GM23338 (cell line): ENCODE measurements at regions not wholly inside any gene's neighbourhood (a gene's known extent, or its start where the extent isn't known, plus 50 kb on each side); places are given as distances from the start of the nearest gene placed in this dataset.
A peak's percentile ranks its signal among the peaks of the same experiment; 100 is the strongest.

Source experiments
- ATAC-seq: fragments of 200-7000 bp; cut with Tn5 transposase; 3 replicates; pipeline ENCODE4 v1.9.1; 2020
- DNase-seq: peaks from one replicate; pipeline ENCODE4 v3.0.0-alpha.2; 2015; ENCODE audit warnings: low spot score
- H2AFZ ChIP-seq: fragments of 200-600 bp; sonication (generic); 2 replicates; pipeline ENCODE4 v1.8.0; 2016; ENCODE audit warnings: antibody characterized with exemption, mild to moderate bottlenecking, moderate library complexity
- H3F3A ChIP-seq: fragments of 200-600 bp; sonication (generic); replicated peaks from 2 replicates; pipeline ENCODE4 v1.8.0; 2017; ENCODE audit warnings: antibody characterized with exemption, mixed run types, low read depth
- H3K27ac ChIP-seq: fragments of 200-600 bp; sonication (generic); 2 replicates; pipeline ENCODE4 v1.6.1; 2016; ENCODE audit warnings: low read depth
- H3K27me3 ChIP-seq: fragments of 200-600 bp; sonication (generic); 2 replicates; pipeline ENCODE4 v1.8.0; 2016; ENCODE audit warnings: mild to moderate bottlenecking, mixed run types, moderate library complexity; ENCODE audit not compliant: insufficient read depth
- H3K36me3 ChIP-seq: fragments of 200-600 bp; sonication (generic); 2 replicates; pipeline ENCODE4 v1.8.0; 2016; ENCODE audit warnings: mild to moderate bottlenecking; ENCODE audit not compliant: insufficient read depth
- H3K4me1 ChIP-seq: fragments of 200-600 bp; sonication (generic); 2 replicates; pipeline ENCODE4 v1.8.0; 2016; ENCODE audit warnings: mild to moderate bottlenecking, moderate library complexity; ENCODE audit not compliant: insufficient read depth
- H3K4me2 ChIP-seq: fragments of 200-600 bp; sonication (generic); 2 replicates; pipeline ENCODE4 v1.7.1; 2017; ENCODE audit warnings: mixed run types
- H3K4me3 ChIP-seq: fragments of 200-600 bp; sonication (generic); 2 replicates; pipeline ENCODE4 v1.6.1; 2016; ENCODE audit warnings: mixed run types
- H3K79me2 ChIP-seq: fragments of 200-600 bp; sonication (generic); replicated peaks from 2 replicates; pipeline ENCODE4 v1.8.0; 2017; ENCODE audit warnings: mild to moderate bottlenecking; ENCODE audit not compliant: insufficient read depth
- H3K9me2 ChIP-seq: fragments of 200-600 bp; sonication (generic); 2 replicates; pipeline ENCODE4 v1.8.0; 2017; ENCODE audit not compliant: insufficient read depth
- H4K20me1 ChIP-seq: fragments of 200-600 bp; sonication (generic); replicated peaks from 2 replicates; pipeline ENCODE4 v1.8.0; 2017; ENCODE audit warnings: mild to moderate bottlenecking; ENCODE audit not compliant: insufficient read depth
- H3K27ac Mint-ChIP-seq: 2 replicates; pipeline ENCODE4 v1.8.0; 2020; ENCODE audit warnings: inconsistent platforms, mild to moderate bottlenecking, moderate library complexity, mixed read lengths
- H3K27me3 Mint-ChIP-seq: 3 replicates; pipeline ENCODE4 v1.8.0; 2022; ENCODE audit warnings: low read depth, mild to moderate bottlenecking, moderate library complexity, mixed read lengths, inconsistent platforms; ENCODE audit not compliant: insufficient read depth, poor library complexity
- H3K36me3 Mint-ChIP-seq: 3 replicates; pipeline ENCODE4 v1.8.0; 2021; ENCODE audit warnings: low read depth, mild to moderate bottlenecking, inconsistent platforms, moderate library complexity, mixed read lengths
- H3K4me1 Mint-ChIP-seq: 3 replicates; pipeline ENCODE4 v1.8.0; 2020; ENCODE audit warnings: mild to moderate bottlenecking, inconsistent platforms, mixed read lengths
- H3K4me3 Mint-ChIP-seq: 3 replicates; pipeline ENCODE4 v1.8.0; 2021; ENCODE audit warnings: moderate library complexity, mild to moderate bottlenecking, inconsistent platforms, mixed read lengths
- H3K9me3 Mint-ChIP-seq: 3 replicates; pipeline ENCODE4 v1.8.0; 2020; ENCODE audit warnings: moderate library complexity, mild to moderate bottlenecking, inconsistent platforms, mixed read lengths
- CREB1 ChIP-seq: fragments of 250-450 bp; sonication (Bioruptor Pico); IDR thresholded peaks from 2 replicates; pipeline ENCODE4 v1.5.0; 2020; ENCODE audit warnings: low read depth, mild to moderate bottlenecking, moderate library complexity
- EZH2 ChIP-seq: fragments of 200-600 bp; sonication (generic); IDR thresholded peaks from one replicate; pipeline ENCODE4 v1.8.0; 2017; ENCODE audit warnings: antibody characterized with exemption, mild to moderate bottlenecking, low read depth; ENCODE audit not compliant: unreplicated experiment
- EZH2phosphoT487 ChIP-seq: fragments of 200-600 bp; sonication (generic); IDR thresholded peaks from one replicate; pipeline ENCODE4 v1.8.1; 2018; ENCODE audit warnings: antibody characterized with exemption; ENCODE audit not compliant: unreplicated experiment
- JUNB ChIP-seq: IDR thresholded peaks from one replicate; pipeline ENCODE4 v1.6.1; 2016; ENCODE audit warnings: antibody characterized with exemption; ENCODE audit not compliant: unreplicated experiment
- NANOG ChIP-seq: IDR thresholded peaks from 2 replicates; pipeline ENCODE4 v1.6.1; 2016; ENCODE audit warnings: antibody characterized with exemption, borderline replicate concordance
- STAT1 ChIP-seq: IDR thresholded peaks from one replicate; pipeline ENCODE4 v1.6.1; 2016; ENCODE audit warnings: antibody characterized with exemption; ENCODE audit not compliant: unreplicated experiment
- ZNF114 ChIP-seq: fragments of 250-450 bp; sonication (Bioruptor Pico); IDR thresholded peaks from 2 replicates; pipeline ENCODE4 v1.5.0; 2020; ENCODE audit warnings: mild to moderate bottlenecking, moderate library complexity
- ZNF331 ChIP-seq: fragments of 250-450 bp; sonication (Bioruptor Pico); IDR thresholded peaks from 2 replicates; pipeline ENCODE4 v1.5.0; 2020; ENCODE audit warnings: low read depth, mild to moderate bottlenecking, moderate library complexity
- TF ChIP-seq, protein P1 (sequence below): IDR thresholded peaks from one replicate; pipeline ENCODE4 v1.6.1; 2018; ENCODE audit warnings: antibody characterized with exemption; ENCODE audit not compliant: unreplicated experiment
- TF ChIP-seq, protein P2 (sequence below), 2 experiments: fragments of 200-600 bp in 1 of 2; sonication (generic) in 1 of 2; conservative IDR thresholded peaks; 2 replicates each; pipeline versions ENCODE4 v1.5.1 to v1.6.1; 2016 to 2017; ENCODE audit warnings: antibody characterized with exemption in 2 of 2, low read depth in 2 of 2, mild to moderate bottlenecking in 2 of 2, moderate library complexity in 1 of 2
- TF ChIP-seq, protein P3 (sequence below): fragments of 250-450 bp; sonication (Bioruptor Pico); IDR thresholded peaks from 2 replicates; pipeline ENCODE4 v1.5.0; 2020; ENCODE audit warnings: mild to moderate bottlenecking, moderate library complexity

DNA sequence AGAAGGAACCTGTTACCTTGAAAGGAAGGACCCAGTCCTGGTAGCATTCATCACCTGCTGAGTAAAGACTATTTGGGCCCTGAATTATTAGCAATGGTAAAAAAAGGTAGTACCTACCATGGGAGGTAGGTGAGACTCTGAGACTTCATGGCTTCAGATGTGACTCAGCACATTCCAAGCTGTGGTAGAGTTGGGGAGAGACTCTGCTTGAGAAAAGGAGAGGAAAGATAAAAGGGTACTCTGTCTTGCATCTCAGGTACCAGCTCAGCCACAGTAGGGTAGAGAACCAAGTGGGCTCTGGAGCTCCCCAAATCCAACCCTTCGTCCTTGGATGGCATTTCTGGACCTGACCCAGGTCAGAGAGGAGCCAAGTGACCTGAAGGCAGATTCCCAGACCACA, 430.4 kb downstream of the TBL1XR1 start:
- no peak overlapping the region for H3K4me3 ChIP-seq
- H3K27ac ChIP-seq = no peak overlapping the region
- no peak overlapping the region for H3K4me3 Mint-ChIP-seq
- H3K4me1 Mint-ChIP-seq = no peaks in the 10 kb centered on the region
- 0 out of 2 replicates have a peak overlapping the region, but pooled peaks have one; percentile 61 for H3K27ac Mint-ChIP-seq
- H3K27me3 ChIP-seq = no peaks in the 10 kb centered on the region
- peaks cover 4% of the 10 kb centered on the region for H3K27me3 Mint-ChIP-seq
- no peak overlapping the region for H2AFZ ChIP-seq
- H3K4me1 ChIP-seq = no peaks in the 10 kb centered on the region
- H3K36me3 ChIP-seq = no peaks in the 10 kb centered on the region
- H4K20me1 ChIP-seq = no peaks in the 10 kb centered on the region
- ATAC-seq = no peak
- no peak for DNase-seq
- H3K79me2 ChIP-seq = no peaks in the 10 kb centered on the region
- H3K4me2 ChIP-seq = no peak overlapping the region
- H3K9me2 ChIP-seq = peaks cover 6% of the 10 kb centered on the region
- peaks cover 9% of the 10 kb centered on the region; the same call in 2 of the 3 replicates for H3K36me3 Mint-ChIP-seq
- H3K9me3 Mint-ChIP-seq = peaks cover 18% of the 10 kb centered on the region
- H3F3A ChIP-seq = no peaks in the 10 kb centered on the region
- no peak for TF ChIP-seq JUNB

DNA sequence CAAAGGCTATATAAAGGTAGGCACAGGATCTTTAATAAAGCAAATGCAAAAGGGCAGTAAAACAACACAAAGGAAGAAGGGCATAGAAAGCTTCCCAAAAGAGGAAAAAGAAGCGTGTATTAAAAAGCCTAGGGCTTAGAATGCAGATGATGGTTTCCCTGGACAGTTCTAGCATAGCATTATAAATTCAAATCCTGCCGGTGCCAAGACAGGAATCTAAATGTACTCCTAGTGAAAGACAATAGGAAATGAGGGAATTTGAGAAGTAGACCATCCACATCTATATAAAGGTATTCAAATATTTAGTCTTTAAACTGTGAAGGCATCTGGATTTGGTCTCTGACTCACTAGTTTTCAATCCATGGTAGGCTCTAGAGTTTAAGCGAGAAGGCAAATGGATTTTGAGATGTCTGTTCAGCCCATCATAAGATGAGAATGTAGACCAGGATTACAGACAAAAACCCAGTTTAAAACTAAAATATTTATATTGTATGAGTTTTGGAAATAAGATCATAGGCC, 431.8 kb downstream of the TBL1XR1 start:
- Mint-ChIP-seq H3K36me3 (no peaks in the 10 kb centered on the region; the same call in 2 of the 3 replicates), H3K27me3 (peaks cover 2% of the 10 kb centered on the region), H3K4me3 (no peak overlapping the region), H3K4me1 (no peaks in the 10 kb centered on the region), H3K9me3 (peaks cover 10% of the 10 kb centered on the region; the same call in 2 of the 3 replicates), H3K27ac (no peak overlapping the region)
- DNase-seq (no peak), ATAC-seq (no peak)
- no peak overlapping the region for H2AFZ ChIP-seq
- H3K36me3 ChIP-seq = no peaks in the 10 kb centered on the region
- H3K4me1 ChIP-seq = no peaks in the 10 kb centered on the region
- H3K79me2 ChIP-seq = no peaks in the 10 kb centered on the region
- H3K4me2 ChIP-seq = no peak overlapping the region
- no peaks in the 10 kb centered on the region for H3K27me3 ChIP-seq
- no peak overlapping the region for H3K4me3 ChIP-seq
- H3F3A ChIP-seq = no peaks in the 10 kb centered on the region
- H4K20me1 ChIP-seq = no peaks in the 10 kb centered on the region
- no peak overlapping the region for H3K27ac ChIP-seq
- H3K9me2 ChIP-seq = peaks cover 6% of the 10 kb centered on the region
- TF ChIP-seq STAT1 = no peak
- TF ChIP-seq, protein P1, sequence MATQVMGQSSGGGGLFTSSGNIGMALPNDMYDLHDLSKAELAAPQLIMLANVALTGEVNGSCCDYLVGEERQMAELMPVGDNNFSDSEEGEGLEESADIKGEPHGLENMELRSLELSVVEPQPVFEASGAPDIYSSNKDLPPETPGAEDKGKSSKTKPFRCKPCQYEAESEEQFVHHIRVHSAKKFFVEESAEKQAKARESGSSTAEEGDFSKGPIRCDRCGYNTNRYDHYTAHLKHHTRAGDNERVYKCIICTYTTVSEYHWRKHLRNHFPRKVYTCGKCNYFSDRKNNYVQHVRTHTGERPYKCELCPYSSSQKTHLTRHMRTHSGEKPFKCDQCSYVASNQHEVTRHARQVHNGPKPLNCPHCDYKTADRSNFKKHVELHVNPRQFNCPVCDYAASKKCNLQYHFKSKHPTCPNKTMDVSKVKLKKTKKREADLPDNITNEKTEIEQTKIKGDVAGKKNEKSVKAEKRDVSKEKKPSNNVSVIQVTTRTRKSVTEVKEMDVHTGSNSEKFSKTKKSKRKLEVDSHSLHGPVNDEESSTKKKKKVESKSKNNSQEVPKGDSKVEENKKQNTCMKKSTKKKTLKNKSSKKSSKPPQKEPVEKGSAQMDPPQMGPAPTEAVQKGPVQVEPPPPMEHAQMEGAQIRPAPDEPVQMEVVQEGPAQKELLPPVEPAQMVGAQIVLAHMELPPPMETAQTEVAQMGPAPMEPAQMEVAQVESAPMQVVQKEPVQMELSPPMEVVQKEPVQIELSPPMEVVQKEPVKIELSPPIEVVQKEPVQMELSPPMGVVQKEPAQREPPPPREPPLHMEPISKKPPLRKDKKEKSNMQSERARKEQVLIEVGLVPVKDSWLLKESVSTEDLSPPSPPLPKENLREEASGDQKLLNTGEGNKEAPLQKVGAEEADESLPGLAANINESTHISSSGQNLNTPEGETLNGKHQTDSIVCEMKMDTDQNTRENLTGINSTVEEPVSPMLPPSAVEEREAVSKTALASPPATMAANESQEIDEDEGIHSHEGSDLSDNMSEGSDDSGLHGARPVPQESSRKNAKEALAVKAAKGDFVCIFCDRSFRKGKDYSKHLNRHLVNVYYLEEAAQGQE = no peak
- no peak for TF ChIP-seq EZH2phosphoT487
- TF ChIP-seq, protein P2, sequence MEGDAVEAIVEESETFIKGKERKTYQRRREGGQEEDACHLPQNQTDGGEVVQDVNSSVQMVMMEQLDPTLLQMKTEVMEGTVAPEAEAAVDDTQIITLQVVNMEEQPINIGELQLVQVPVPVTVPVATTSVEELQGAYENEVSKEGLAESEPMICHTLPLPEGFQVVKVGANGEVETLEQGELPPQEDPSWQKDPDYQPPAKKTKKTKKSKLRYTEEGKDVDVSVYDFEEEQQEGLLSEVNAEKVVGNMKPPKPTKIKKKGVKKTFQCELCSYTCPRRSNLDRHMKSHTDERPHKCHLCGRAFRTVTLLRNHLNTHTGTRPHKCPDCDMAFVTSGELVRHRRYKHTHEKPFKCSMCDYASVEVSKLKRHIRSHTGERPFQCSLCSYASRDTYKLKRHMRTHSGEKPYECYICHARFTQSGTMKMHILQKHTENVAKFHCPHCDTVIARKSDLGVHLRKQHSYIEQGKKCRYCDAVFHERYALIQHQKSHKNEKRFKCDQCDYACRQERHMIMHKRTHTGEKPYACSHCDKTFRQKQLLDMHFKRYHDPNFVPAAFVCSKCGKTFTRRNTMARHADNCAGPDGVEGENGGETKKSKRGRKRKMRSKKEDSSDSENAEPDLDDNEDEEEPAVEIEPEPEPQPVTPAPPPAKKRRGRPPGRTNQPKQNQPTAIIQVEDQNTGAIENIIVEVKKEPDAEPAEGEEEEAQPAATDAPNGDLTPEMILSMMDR (conservative IDR thresholded peaks at IDR 0.05; ENCODE audit: low read depth in 2 of 2) = no peak
- TF ChIP-seq, protein P3, sequence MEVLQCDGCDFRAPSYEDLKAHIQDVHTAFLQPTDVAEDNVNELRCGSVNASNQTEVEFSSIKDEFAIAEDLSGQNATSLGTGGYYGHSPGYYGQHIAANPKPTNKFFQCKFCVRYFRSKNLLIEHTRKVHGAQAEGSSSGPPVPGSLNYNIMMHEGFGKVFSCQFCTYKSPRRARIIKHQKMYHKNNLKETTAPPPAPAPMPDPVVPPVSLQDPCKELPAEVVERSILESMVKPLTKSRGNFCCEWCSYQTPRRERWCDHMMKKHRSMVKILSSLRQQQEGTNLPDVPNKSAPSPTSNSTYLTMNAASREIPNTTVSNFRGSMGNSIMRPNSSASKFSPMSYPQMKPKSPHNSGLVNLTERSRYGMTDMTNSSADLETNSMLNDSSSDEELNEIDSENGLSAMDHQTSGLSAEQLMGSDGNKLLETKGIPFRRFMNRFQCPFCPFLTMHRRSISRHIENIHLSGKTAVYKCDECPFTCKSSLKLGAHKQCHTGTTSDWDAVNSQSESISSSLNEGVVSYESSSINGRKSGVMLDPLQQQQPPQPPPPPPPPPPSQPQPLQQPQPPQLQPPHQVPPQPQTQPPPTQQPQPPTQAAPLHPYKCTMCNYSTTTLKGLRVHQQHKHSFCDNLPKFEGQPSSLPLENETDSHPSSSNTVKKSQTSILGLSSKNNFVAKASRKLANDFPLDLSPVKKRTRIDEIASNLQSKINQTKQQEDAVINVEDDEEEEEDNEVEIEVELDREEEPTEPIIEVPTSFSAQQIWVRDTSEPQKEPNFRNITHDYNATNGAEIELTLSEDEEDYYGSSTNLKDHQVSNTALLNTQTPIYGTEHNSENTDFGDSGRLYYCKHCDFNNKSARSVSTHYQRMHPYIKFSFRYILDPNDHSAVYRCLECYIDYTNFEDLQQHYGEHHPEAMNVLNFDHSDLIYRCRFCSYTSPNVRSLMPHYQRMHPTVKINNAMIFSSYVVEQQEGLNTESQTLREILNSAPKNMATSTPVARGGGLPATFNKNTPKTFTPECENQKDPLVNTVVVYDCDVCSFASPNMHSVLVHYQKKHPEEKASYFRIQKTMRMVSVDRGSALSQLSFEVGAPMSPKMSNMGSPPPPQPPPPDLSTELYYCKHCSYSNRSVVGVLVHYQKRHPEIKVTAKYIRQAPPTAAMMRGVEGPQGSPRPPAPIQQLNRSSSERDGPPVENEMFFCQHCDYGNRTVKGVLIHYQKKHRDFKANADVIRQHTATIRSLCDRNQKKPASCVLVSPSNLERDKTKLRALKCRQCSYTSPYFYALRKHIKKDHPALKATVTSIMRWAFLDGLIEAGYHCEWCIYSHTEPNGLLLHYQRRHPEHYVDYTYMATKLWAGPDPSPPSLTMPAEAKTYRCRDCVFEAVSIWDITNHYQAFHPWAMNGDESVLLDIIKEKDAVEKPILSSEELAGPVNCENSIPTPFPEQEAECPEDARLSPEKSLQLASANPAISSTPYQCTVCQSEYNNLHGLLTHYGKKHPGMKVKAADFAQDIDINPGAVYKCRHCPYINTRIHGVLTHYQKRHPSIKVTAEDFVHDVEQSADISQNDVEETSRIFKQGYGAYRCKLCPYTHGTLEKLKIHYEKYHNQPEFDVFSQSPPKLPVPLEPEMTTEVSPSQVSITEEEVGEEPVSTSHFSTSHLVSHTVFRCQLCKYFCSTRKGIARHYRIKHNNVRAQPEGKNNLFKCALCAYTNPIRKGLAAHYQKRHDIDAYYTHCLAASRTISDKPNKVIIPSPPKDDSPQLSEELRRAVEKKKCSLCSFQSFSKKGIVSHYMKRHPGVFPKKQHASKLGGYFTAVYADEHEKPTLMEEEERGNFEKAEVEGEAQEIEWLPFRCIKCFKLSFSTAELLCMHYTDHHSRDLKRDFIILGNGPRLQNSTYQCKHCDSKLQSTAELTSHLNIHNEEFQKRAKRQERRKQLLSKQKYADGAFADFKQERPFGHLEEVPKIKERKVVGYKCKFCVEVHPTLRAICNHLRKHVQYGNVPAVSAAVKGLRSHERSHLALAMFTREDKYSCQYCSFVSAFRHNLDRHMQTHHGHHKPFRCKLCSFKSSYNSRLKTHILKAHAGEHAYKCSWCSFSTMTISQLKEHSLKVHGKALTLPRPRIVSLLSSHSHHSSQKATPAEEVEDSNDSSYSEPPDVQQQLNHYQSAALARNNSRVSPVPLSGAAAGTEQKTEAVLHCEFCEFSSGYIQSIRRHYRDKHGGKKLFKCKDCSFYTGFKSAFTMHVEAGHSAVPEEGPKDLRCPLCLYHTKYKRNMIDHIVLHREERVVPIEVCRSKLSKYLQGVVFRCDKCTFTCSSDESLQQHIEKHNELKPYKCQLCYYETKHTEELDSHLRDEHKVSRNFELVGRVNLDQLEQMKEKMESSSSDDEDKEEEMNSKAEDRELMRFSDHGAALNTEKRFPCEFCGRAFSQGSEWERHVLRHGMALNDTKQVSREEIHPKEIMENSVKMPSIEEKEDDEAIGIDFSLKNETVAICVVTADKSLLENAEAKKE (CRISPR knock-in tag) = no peak
- no peak for TF ChIP-seq JUNB
- no peak for TF ChIP-seq CREB1
- no peak for TF ChIP-seq ZNF114 (CRISPR knock-in tag)
- TF ChIP-seq EZH2 = no peak
- no peak for TF ChIP-seq NANOG
- TF ChIP-seq ZNF331 (CRISPR knock-in tag) = no peak
